Testis (tissue), 2 donors: ENCODE measurements at regions not wholly inside any gene's neighbourhood (a gene's known extent, or its start where the extent isn't known, plus 50 kb on each side); places are given as distances from the start of the nearest gene placed in this dataset.

Source experiments
- DNase-seq: peaks from one replicate; pipeline ENCODE4 v3.0.0-alpha.2; 2019
- H3K27ac ChIP-seq, 2 donors: fragments of 200-600 bp; sonication (generic); one replicate each; pipeline ENCODE4 v1.5.1; 2019
- H3K27me3 ChIP-seq: fragments of 200-600 bp; sonication (generic); one replicate; pipeline ENCODE4 v1.5.1; 2019
- H3K36me3 ChIP-seq: fragments of 200-600 bp; sonication (generic); one replicate; pipeline ENCODE4 v1.5.1; 2017; ENCODE audit warnings: low read depth; ENCODE audit errors: missing control alignments
- H3K4me1 ChIP-seq: fragments of 200-600 bp; sonication (generic); one replicate; pipeline ENCODE4 v1.5.1; 2019
- H3K4me3 ChIP-seq, 2 donors: fragments of 200-600 bp; sonication (generic); one replicate each; pipeline ENCODE4 v1.5.1; 2017 to 2019
- H3K9me3 ChIP-seq: fragments of 200-600 bp; sonication (generic); one replicate; pipeline ENCODE4 v1.5.1; 2017
- POLR2A ChIP-seq: fragments of 450-650 bp; IDR thresholded peaks from one replicate; pipeline ENCODE4 v1.6.1; 2017; ENCODE audit warnings: antibody characterized with exemption, mild to moderate bottlenecking, moderate library complexity
- whole genome bisulfite sequencing, 2 donors: methylation state at CpG; one replicate each; pipeline ENCODE4 v1.1.5; 2018; 5-methylcytosine and 5-hydroxymethylcytosine counted together
- intact Hi-C: fragments of 100-400 bp; cut with DNase I; formaldehyde crosslinking; loops from one replicate; pipeline ENCODE4 v1.15.1; 2023; ENCODE audit warnings: low total_unique reads
- TF ChIP-seq, protein P1 (sequence below), 3 experiments: fragments of 450-650 bp in 2 of 3; fragments of 200-600 bp in 1 of 3; sonication (generic) in 1 of 3; IDR thresholded peaks; one replicate each; pipeline ENCODE4 v1.5.1; 2016 to 2019; ENCODE audit warnings: antibody characterized with exemption in 3 of 3, mild to moderate bottlenecking in 2 of 3, moderate library complexity in 1 of 3

DNA sequence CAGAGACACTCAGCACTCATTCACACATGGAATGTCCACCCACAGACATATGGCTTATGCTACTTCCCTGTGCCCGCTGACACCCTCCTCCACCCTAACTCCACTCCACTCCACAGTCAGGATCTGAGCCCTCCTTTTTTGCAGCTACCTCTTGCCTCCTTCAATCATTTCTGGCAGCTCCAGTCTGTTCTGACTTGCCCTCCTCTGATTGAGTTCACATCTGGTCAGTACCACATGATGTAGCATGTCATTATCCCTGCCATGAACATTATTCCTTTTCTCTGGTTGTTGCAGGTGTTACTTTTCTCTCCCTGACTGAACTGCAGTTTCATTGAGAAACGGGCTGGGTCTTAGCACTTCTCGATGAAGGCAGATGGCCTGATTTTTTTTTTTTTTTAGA, 130.1 kb upstream of the EGR2 start:
- DNase-seq: no peak
- WGBS, 2 donors: 71 to 80% methylated on average over 3 of the region's 3 CpGs
- intact Hi-C loops: no loop called here

GRCh38 chr10:62939698-62940097, 123.5 kb upstream of the EGR2 start:
- Histone ChIP-seq H3K27ac (no peak overlapping the region), H3K9me3 (no peaks in the 10 kb centered on the region), H3K4me1 (no peaks in the 10 kb centered on the region), H3K4me3 (no peak overlapping the region), H3K36me3 (no peaks in the 10 kb centered on the region), H3K27me3 (no peaks in the 10 kb centered on the region)
- DNase-seq: no peak
- TF ChIP-seq, protein P1, sequence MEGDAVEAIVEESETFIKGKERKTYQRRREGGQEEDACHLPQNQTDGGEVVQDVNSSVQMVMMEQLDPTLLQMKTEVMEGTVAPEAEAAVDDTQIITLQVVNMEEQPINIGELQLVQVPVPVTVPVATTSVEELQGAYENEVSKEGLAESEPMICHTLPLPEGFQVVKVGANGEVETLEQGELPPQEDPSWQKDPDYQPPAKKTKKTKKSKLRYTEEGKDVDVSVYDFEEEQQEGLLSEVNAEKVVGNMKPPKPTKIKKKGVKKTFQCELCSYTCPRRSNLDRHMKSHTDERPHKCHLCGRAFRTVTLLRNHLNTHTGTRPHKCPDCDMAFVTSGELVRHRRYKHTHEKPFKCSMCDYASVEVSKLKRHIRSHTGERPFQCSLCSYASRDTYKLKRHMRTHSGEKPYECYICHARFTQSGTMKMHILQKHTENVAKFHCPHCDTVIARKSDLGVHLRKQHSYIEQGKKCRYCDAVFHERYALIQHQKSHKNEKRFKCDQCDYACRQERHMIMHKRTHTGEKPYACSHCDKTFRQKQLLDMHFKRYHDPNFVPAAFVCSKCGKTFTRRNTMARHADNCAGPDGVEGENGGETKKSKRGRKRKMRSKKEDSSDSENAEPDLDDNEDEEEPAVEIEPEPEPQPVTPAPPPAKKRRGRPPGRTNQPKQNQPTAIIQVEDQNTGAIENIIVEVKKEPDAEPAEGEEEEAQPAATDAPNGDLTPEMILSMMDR (IDR thresholded peaks at IDR 0.05): no peak
- no peak for TF ChIP-seq POLR2A
- intact Hi-C loops: no loop called here
- WGBS, 2 donors: 97 to 100% methylated on average over 2 of the region's 2 CpGs

More for the DNA sequence above, 130.1 kb upstream of the EGR2 start:
- Histone ChIP-seq H3K36me3 (no peaks in the 10 kb centered on the region), H3K27me3 (no peaks in the 10 kb centered on the region), H3K4me1 (no peaks in the 10 kb centered on the region), H3K9me3 (no peaks in the 10 kb centered on the region), H3K4me3 (no peak overlapping the region), H3K27ac (no peak overlapping the region)
- TF ChIP-seq, protein P1 (IDR thresholded peaks at IDR 0.05): no peak

DNA sequence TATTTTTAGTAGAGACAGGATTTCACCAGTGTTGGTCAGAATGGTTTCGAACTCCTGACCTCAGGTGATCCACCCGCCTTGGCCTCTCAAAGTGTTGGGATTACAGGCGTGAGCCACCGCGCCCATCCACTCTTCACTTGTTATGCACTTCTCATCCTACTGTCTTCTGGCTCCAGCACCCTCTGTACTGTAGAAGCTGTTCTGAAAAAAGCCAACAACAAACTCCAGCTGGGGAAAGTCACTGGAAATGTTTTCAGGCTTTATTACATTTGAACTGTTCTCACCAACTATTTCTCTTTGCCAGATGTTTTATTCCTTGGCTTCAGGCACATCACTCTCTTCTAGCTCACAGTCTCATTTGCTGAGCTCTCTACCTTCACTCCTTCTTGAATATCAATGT, 122.5 kb upstream of the EGR2 start:
- Histone ChIP-seq H3K27ac (no peak overlapping the region), H3K4me1 (no peaks in the 10 kb centered on the region), H3K27me3 (no peaks in the 10 kb centered on the region), H3K36me3 (no peaks in the 10 kb centered on the region), H3K4me3 (no peak overlapping the region), H3K9me3 (no peaks in the 10 kb centered on the region)
- intact Hi-C loops: no loop called here
- WGBS, 2 donors: 69% methylated on average over 5 of the region's 5 CpGs
- TF ChIP-seq POLR2A: no peak
- TF ChIP-seq, protein P1 (IDR thresholded peaks at IDR 0.05): no peak
- no peak for DNase-seq

- Histone ChIP-seq H3K4me1 (no peaks in the 10 kb centered on the region), H3K27me3 (no peaks in the 10 kb centered on the region), H3K27ac (no peak overlapping the region), H3K36me3 (no peaks in the 10 kb centered on the region), H3K9me3 (no peaks in the 10 kb centered on the region), H3K4me3 (no peak overlapping the region)
- TF ChIP-seq, protein P1 (IDR thresholded peaks at IDR 0.05): no peak
- intact Hi-C loops: no loop called here
- no peak for DNase-seq
- WGBS, 2 donors: 91 to 95% methylated on average over 6 of the region's 6 CpGs
Observed at GRCh38 chr10:62937674-62938073, 121.5 kb upstream of the EGR2 start.

- TF ChIP-seq POLR2A: no peak
- TF ChIP-seq, protein P1 (IDR thresholded peaks at IDR 0.05): no peak
- Histone ChIP-seq H3K27ac (no peak overlapping the region), H3K4me1 (no peaks in the 10 kb centered on the region), H3K4me3 (no peak overlapping the region), H3K27me3 (no peaks in the 10 kb centered on the region), H3K9me3 (no peaks in the 10 kb centered on the region), H3K36me3 (no peaks in the 10 kb centered on the region)
- DNase-seq: no peak
- 34 to 45% methylated on average over 2 of the region's 2 CpGs for WGBS, 2 donors
- intact Hi-C loops: no loop called here
Observed at GRCh38 chr10:62935022-62935421, 118.9 kb upstream of the EGR2 start.
